ENCODE measurements at regions not wholly inside any gene's neighbourhood (a gene's known extent, or its start where the extent isn't known, plus 50 kb on each side); places are given as distances from the start of the nearest gene placed in this dataset.

- Histone ChIP-seq H2BK20ac (ENCODE audit: low read length) (no peak overlapping the region), H4K20me1 (replicated peaks in 1 of 2; ENCODE audit: control insufficient read depth in 1 of 2, insufficient read depth in 2 of 2, low read length in 2 of 2) (no peaks in the 10 kb centered on the region), H2BK120ac (replicated peaks; ENCODE audit: low read depth, low read length) (no peak overlapping the region), H2BK15ac (ENCODE audit: low read length) (no peak overlapping the region), H3K79me1 (ENCODE audit: low read depth, low read length) (no peaks in the 10 kb centered on the region), H3K23ac (ENCODE audit: insufficient read length) (no peak overlapping the region), H2AK5ac (ENCODE audit: low read depth, low read length) (no peak overlapping the region), H3K56ac (replicated peaks; ENCODE audit: insufficient read length, low read depth, low read length) (no peak overlapping the region), H3K9me3 (ENCODE audit: insufficient read depth in 2 of 2, low read depth in 1 of 2, low read length in 1 of 2) (no peaks in the 10 kb centered on the region; a peak in 1 of 4 replicates), H4K5ac (ENCODE audit: insufficient read length, low read depth, low read length) (no peak overlapping the region), H3K27me3 (replicated peaks in 1 of 4; ENCODE audit: control insufficient read depth in 3 of 4, extremely low read depth in 1 of 4, insufficient read depth in 3 of 4, low read length in 3 of 4) (no peaks in the 10 kb centered on the region), H3K36me3 (ENCODE audit: control insufficient read depth in 2 of 4, insufficient read depth in 4 of 4, low read length in 3 of 4) (no peaks in the 10 kb centered on the region), H3K14ac (ENCODE audit: insufficient read length) (no peak overlapping the region), H2BK12ac (ENCODE audit: low read depth, low read length) (no peak overlapping the region), H3K23me2 (ENCODE audit: low read depth, low read length) (no peaks in the 10 kb centered on the region), H3K18ac (ENCODE audit: extremely low read depth, low read length) (no peak overlapping the region), H3K4me1 (replicated peaks in 1 of 4; ENCODE audit: control insufficient read depth in 3 of 4, insufficient read depth in 4 of 4, low read length in 3 of 4) (no peaks in the 10 kb centered on the region; a peak in 1 of 7 replicates), H3K4ac (replicated peaks; ENCODE audit: insufficient read length, low read depth, low read length) (no peak overlapping the region), H3K79me2 (ENCODE audit: control insufficient read depth in 1 of 2, insufficient read depth in 2 of 2, low read length in 2 of 2) (no peaks in the 10 kb centered on the region), H3K9ac (replicated peaks in 1 of 4; ENCODE audit: extremely low read depth in 1 of 4, low read depth in 3 of 4, low read length in 3 of 4) (no peak overlapping the region), H3K27ac (ENCODE audit: low read depth, low read length) (no peak overlapping the region), H4K91ac (replicated peaks; ENCODE audit: insufficient read length, low read length) (no peak overlapping the region), H2AFZ (ENCODE audit: low read length) (no peak overlapping the region), H4K8ac (ENCODE audit: extremely low read depth, insufficient read depth, low read length) (no peak overlapping the region), H3K4me2 (ENCODE audit: insufficient read depth in 1 of 2, low read depth in 2 of 2, low read length in 2 of 2) (no peak overlapping the region), H2BK5ac (ENCODE audit: low read depth, low read length) (no peak overlapping the region), H3K4me3 (ENCODE audit: extremely low read depth in 1 of 4, insufficient read depth in 2 of 4, low read depth in 3 of 4, low read length in 4 of 4) (no peak overlapping the region)
- ChIA-PET POLR2A (ENCODE audit: partially characterized antibody) (no interaction called here), CTCF (ENCODE audit: partially characterized antibody) (interaction anchor here (0.7 kb wide), 1 partner anchor 305 kb away, joined by 3 read pairs; no protein-coding TSS in a partner anchor)
- DNase-seq (ENCODE audit: low read depth in 1 of 2, low spot score in 2 of 2) (no peak), FAIRE-seq (no peak)
- WGBS, 2 experiments (ENCODE audit: extremely low coverage in 1 of 2, insufficient coverage in 1 of 2, insufficient read length in 1 of 2, insufficient replicate concordance in 2 of 2, low coverage in 1 of 2, low lambda C conversion rate in 2 of 2, missing lambda C conversion rate in 1 of 2): 91% methylated on average over 11 of the region's 11 CpGs; no CpG with 5 or more reads in 1 of the 2 experiments
- no peak for TF ChIP-seq ASH2L (IDR thresholded peaks at IDR 0.05; ENCODE audit: low read length)
- no peak for TF ChIP-seq SP1 (IDR thresholded peaks at IDR 0.05; ENCODE audit: low read depth, low read length)
- TF ChIP-seq SRF (IDR thresholded peaks at IDR 0.05; ENCODE audit: low read depth, low read length): no peak
- TF ChIP-seq FOSL1 (IDR thresholded peaks at IDR 0.05; ENCODE audit: insufficient read depth, low read depth, low read length): no peak
- 0 out of 2 replicates have a peak, but pooled peaks have one; percentile 16 for TF ChIP-seq MAFK (IDR thresholded peaks at IDR 0.05; ENCODE audit: low read depth, low read length)
- TF ChIP-seq POLR2A (IDR thresholded peaks at IDR 0.05; ENCODE audit: control extremely low read depth in 1 of 2, low read depth in 2 of 2, low read length in 2 of 2): no peak
- TF ChIP-seq RFX5 (IDR thresholded peaks at IDR 0.05; ENCODE audit: borderline replicate concordance, low read depth, low read length): no peak
- TF ChIP-seq RBBP5 (IDR thresholded peaks at IDR 0.05; ENCODE audit: borderline replicate concordance, low read depth, low read length): no peak
These were observed 93.4 kb upstream of the BACE2 start for GRCh38 chr21:41074396-41075184.

All from H1 (cell line).